Activated CD8-positive, alpha-beta T cell treated with anti-CD3 and anti-CD28 coated beads for 36 hours (primary cell): ENCODE measurements at regions not wholly inside any gene's neighbourhood (a gene's known extent, or its start where the extent isn't known, plus 50 kb on each side); places are given as distances from the start of the nearest gene placed in this dataset.

Source experiments
- ATAC-seq: fragments of 200-7000 bp; cut with Tn5 transposase; one replicate; pipeline ENCODE4 v1.10.0; 2021; ENCODE audit warnings: mild to moderate bottlenecking, moderate library complexity
- CTCF ChIA-PET: fragments of 350-600 bp; sonication (Branson Sonifier 250); formaldehyde crosslinking; loops from one replicate; lab custom pipeline; 2021; ENCODE audit warnings: antibody characterized with exemption; lab: Charles Lee
- POLR2A ChIA-PET: fragments of 350-600 bp; sonication (Branson Sonifier 250); formaldehyde crosslinking; loops from one replicate; lab custom pipeline; 2021; ENCODE audit warnings: antibody characterized with exemption; lab: Charles Lee
- DNase-seq: peaks from one replicate; pipeline ENCODE4 v3.0.0-alpha.2; 2020
- H3K27ac Mint-ChIP-seq: one replicate; pipeline ENCODE4 v1.8.0; 2021; ENCODE audit warnings: mild to moderate bottlenecking, mixed read lengths
- H3K27me3 Mint-ChIP-seq: one replicate; pipeline ENCODE4 v1.8.0; 2021; ENCODE audit warnings: mixed read lengths
- H3K36me3 Mint-ChIP-seq: one replicate; pipeline ENCODE4 v1.8.0; 2021; ENCODE audit warnings: low read depth, mixed read lengths
- H3K4me1 Mint-ChIP-seq: one replicate; pipeline ENCODE4 v1.8.0; 2021; ENCODE audit warnings: low read depth, mixed read lengths
- H3K4me3 Mint-ChIP-seq: one replicate; pipeline ENCODE4 v1.8.0; 2021; ENCODE audit warnings: mild to moderate bottlenecking, moderate library complexity, mixed read lengths
- H3K9me3 Mint-ChIP-seq: one replicate; pipeline ENCODE4 v1.8.0; 2021; ENCODE audit warnings: mixed read lengths
- intact Hi-C: fragments of 100-400 bp; cut with micrococcal nuclease; formaldehyde crosslinking; loops from one replicate; pipeline ENCODE4 v1.10.0; 2022
- TF ChIP-seq, protein P1 (sequence below): fragments of 200-600 bp; IDR thresholded peaks from one replicate; pipeline ENCODE4 v1.8.0; 2022; ENCODE audit warnings: antibody characterized with exemption, mild to moderate bottlenecking

- Mint-ChIP-seq H3K9me3 (peaks cover 5% of the 10 kb centered on the region), H3K27ac (no peak overlapping the region), H3K4me3 (no peak overlapping the region), H3K27me3 (peaks cover 4% of the 10 kb centered on the region), H3K36me3 (no peaks in the 10 kb centered on the region), H3K4me1 (peaks cover 3% of the 10 kb centered on the region)
- TF ChIP-seq, protein P1, sequence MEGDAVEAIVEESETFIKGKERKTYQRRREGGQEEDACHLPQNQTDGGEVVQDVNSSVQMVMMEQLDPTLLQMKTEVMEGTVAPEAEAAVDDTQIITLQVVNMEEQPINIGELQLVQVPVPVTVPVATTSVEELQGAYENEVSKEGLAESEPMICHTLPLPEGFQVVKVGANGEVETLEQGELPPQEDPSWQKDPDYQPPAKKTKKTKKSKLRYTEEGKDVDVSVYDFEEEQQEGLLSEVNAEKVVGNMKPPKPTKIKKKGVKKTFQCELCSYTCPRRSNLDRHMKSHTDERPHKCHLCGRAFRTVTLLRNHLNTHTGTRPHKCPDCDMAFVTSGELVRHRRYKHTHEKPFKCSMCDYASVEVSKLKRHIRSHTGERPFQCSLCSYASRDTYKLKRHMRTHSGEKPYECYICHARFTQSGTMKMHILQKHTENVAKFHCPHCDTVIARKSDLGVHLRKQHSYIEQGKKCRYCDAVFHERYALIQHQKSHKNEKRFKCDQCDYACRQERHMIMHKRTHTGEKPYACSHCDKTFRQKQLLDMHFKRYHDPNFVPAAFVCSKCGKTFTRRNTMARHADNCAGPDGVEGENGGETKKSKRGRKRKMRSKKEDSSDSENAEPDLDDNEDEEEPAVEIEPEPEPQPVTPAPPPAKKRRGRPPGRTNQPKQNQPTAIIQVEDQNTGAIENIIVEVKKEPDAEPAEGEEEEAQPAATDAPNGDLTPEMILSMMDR = no peak
- ChIA-PET POLR2A (no interaction called here), CTCF (no interaction called here)
- intact Hi-C loops = no loop called here
- DNase-seq (no peak), ATAC-seq (no peak)
These were observed 677.9 kb downstream of the MATN1 start for GRCh38 chr1:30045304-30046090.

- peaks cover 3% of the 10 kb centered on the region for H3K4me1 Mint-ChIP-seq
- ChIA-PET CTCF (no interaction called here), POLR2A (no interaction called here)
- peaks cover 5% of the 10 kb centered on the region for H3K9me3 Mint-ChIP-seq
- H3K27me3 Mint-ChIP-seq = peaks cover 1% of the 10 kb centered on the region
- intact Hi-C loops = no loop called here
- H3K27ac Mint-ChIP-seq = no peak overlapping the region
- ATAC-seq (no peak), DNase-seq (no peak)
- no peaks in the 10 kb centered on the region for H3K36me3 Mint-ChIP-seq
- TF ChIP-seq, protein P1 = no peak
- H3K4me3 Mint-ChIP-seq = no peak overlapping the region
These were observed 678.7 kb downstream of the MATN1 start for GRCh38 chr1:30044656-30045144.

DNA sequence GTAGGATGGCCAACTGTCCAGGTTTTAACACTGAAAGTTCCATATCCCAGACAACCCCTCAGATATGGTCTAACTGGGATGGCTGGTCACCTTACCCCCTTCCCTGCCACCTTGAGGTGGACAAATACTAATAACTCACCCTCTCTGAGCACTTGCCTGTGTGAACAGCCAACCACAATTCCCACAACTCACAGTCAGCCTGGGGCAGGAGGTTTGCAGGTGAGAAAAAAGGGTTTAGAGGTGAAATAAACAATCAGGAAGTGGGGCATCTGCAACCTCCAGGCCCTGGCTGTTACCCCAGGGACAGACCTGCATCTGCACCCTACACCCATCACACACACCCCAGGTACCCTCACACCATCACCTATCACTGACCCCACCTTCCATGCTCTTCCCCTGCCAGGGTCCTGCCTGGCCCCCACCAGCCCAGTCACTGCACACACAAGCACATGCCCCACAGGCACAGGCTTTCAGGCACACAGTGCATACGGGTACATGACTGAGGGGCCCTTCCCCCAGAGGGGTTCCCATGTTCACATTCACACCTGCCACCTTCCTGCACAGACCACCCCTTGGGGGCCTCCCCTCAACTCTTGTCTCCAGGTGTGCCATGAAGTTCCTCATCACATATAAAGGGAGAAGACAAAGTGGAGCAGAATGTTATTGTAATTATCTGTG, 679.5 kb downstream of the MATN1 start:
- ChIA-PET CTCF (no interaction called here), POLR2A (no interaction called here)
- Mint-ChIP-seq H3K27ac (no peak overlapping the region), H3K27me3 (peaks cover 1% of the 10 kb centered on the region), H3K4me1 (peaks cover 3% of the 10 kb centered on the region), H3K9me3 (peaks cover 5% of the 10 kb centered on the region), H3K4me3 (no peak overlapping the region), H3K36me3 (no peaks in the 10 kb centered on the region)
- intact Hi-C loops = no loop called here
- DNase-seq = no peak
- TF ChIP-seq, protein P1 = no peak
- no peak for ATAC-seq

GRCh38 chr1:30043256-30043655, 680.1 kb downstream of the MATN1 start:
- Mint-ChIP-seq H3K4me3 (no peak overlapping the region), H3K4me1 (peaks cover 3% of the 10 kb centered on the region), H3K9me3 (peaks cover 5% of the 10 kb centered on the region), H3K27me3 (peaks cover 1% of the 10 kb centered on the region), H3K27ac (no peak overlapping the region), H3K36me3 (no peaks in the 10 kb centered on the region)
- ChIA-PET CTCF (no interaction called here), POLR2A (no interaction called here)
- ATAC-seq = no peak
- intact Hi-C loops = no loop called here
- DNase-seq = no peak
- TF ChIP-seq, protein P1 = no peak
